ENCODE measurements at regions not wholly inside any gene's neighbourhood (a gene's known extent, or its start where the extent isn't known, plus 50 kb on each side); places are given as distances from the start of the nearest gene placed in this dataset.

- DNase-seq = no peak
These were observed 74.3 kb upstream of the SOX6 start for GRCh38 chr11:16430674-16431073.

- no peak for DNase-seq
These were observed 65.5 kb upstream of the SOX6 start for GRCh38 chr11:16421826-16422225.

- no peak for DNase-seq
These were observed 62.2 kb upstream of the SOX6 start for GRCh38 chr11:16418428-16419097.

GRCh38 chr11:16412525-16413172, 56.3 kb upstream of the SOX6 start:
- DNase-seq = no peak

GRCh38 chr11:16410479-16410878, 54.1 kb upstream of the SOX6 start:
- DNase-seq = no peak

GRCh38 chr11:16408619-16409018, 52.3 kb upstream of the SOX6 start:
- no peak for DNase-seq

GRCh38 chr11:16406226-16406625, 49.9 kb upstream of the SOX6 start:
- DNase-seq = no peak
